Body of pancreas (tissue), 4 donors: ENCODE measurements at regions not wholly inside any gene's neighbourhood (a gene's known extent, or its start where the extent isn't known, plus 50 kb on each side); places are given as distances from the start of the nearest gene placed in this dataset.

Experiments
- CTCF ChIP-seq, 7 experiments: fragments of 450-650 bp in 4 of 7; fragments of 200-600 bp in 3 of 7; sonication (generic) in 3 of 7; IDR thresholded peaks; one replicate each; pipeline ENCODE4 v1.5.1; 2016 to 2019; ENCODE audit warnings: antibody characterized with exemption in 7 of 7
- POLR2A ChIP-seq, 3 donors: fragments of 450-650 bp; IDR thresholded peaks; one replicate each; pipeline ENCODE4 v1.6.1; 2016; ENCODE audit warnings: antibody characterized with exemption in 3 of 3, mild to moderate bottlenecking in 2 of 3

- TF ChIP-seq POLR2A (IDR thresholded peaks at IDR 0.05) (no peak), CTCF (IDR thresholded peaks at IDR 0.05) (no peak)
Observed at GRCh38 chr10:80938903-80939302, 401.2 kb downstream of the SH2D4B start.
